ENCODE measurements at regions not wholly inside any gene's neighbourhood (a gene's known extent, or its start where the extent isn't known, plus 50 kb on each side); places are given as distances from the start of the nearest gene placed in this dataset.

DNA sequence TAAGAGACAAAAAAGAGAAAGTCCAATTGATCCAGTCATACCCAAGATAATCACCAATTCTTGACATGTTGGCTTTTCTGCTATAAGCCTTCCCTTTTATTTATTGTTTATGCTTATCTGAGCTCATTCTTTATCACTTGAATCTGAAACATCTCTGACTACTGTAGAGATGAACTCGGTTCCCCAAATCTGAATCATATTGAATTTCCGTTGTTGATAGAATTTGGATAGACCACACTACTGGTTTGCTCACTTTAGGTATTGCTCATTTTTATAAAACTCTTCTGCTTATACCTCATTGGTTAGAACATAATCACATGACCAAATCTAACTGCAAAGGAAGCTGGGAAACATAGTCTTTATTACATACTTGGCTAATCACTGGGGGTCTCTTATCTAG lies 236.9 kb downstream of the TRIB2 start:
- TF ChIP-seq, protein P1, sequence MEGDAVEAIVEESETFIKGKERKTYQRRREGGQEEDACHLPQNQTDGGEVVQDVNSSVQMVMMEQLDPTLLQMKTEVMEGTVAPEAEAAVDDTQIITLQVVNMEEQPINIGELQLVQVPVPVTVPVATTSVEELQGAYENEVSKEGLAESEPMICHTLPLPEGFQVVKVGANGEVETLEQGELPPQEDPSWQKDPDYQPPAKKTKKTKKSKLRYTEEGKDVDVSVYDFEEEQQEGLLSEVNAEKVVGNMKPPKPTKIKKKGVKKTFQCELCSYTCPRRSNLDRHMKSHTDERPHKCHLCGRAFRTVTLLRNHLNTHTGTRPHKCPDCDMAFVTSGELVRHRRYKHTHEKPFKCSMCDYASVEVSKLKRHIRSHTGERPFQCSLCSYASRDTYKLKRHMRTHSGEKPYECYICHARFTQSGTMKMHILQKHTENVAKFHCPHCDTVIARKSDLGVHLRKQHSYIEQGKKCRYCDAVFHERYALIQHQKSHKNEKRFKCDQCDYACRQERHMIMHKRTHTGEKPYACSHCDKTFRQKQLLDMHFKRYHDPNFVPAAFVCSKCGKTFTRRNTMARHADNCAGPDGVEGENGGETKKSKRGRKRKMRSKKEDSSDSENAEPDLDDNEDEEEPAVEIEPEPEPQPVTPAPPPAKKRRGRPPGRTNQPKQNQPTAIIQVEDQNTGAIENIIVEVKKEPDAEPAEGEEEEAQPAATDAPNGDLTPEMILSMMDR (IDR thresholded peaks at IDR 0.05): no peak
- TF ChIP-seq POLR2A (IDR thresholded peaks at IDR 0.05): no peak

Measured in right lobe of liver (tissue), 4 donors.